ENCODE measurements at regions not wholly inside any gene's neighbourhood (a gene's known extent, or its start where the extent isn't known, plus 50 kb on each side); places are given as distances from the start of the nearest gene placed in this dataset.

DNA sequence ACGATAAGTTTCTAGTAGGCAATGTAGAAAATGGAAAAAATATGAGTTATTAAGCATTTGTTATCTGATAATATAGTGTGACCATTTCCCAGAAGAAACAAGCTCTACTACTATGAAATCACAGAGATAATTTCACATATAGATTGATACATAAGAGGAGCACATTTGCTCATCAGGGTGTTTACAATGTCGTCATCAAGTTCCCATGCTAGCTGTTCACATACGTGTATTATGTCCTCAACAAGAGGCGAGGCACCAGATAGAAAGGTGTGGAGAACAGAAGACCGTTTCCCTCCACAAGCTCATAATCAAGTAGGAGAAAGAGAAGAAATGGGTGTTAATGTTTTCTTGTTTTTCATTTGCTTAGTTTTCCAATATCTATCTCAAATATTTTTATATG, 326.1 kb upstream of the ARID1B start:
- TF ChIP-seq EP300 (IDR thresholded peaks at IDR 0.05): no peak
- TF ChIP-seq, protein P1, sequence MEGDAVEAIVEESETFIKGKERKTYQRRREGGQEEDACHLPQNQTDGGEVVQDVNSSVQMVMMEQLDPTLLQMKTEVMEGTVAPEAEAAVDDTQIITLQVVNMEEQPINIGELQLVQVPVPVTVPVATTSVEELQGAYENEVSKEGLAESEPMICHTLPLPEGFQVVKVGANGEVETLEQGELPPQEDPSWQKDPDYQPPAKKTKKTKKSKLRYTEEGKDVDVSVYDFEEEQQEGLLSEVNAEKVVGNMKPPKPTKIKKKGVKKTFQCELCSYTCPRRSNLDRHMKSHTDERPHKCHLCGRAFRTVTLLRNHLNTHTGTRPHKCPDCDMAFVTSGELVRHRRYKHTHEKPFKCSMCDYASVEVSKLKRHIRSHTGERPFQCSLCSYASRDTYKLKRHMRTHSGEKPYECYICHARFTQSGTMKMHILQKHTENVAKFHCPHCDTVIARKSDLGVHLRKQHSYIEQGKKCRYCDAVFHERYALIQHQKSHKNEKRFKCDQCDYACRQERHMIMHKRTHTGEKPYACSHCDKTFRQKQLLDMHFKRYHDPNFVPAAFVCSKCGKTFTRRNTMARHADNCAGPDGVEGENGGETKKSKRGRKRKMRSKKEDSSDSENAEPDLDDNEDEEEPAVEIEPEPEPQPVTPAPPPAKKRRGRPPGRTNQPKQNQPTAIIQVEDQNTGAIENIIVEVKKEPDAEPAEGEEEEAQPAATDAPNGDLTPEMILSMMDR (IDR thresholded peaks at IDR 0.05): no peak

Measured in upper lobe of left lung (tissue), 4 donors.